HG03045 (cell line): ENCODE measurements at regions not wholly inside any gene's neighbourhood (a gene's known extent, or its start where the extent isn't known, plus 50 kb on each side); places are given as distances from the start of the nearest gene placed in this dataset.

Experiments used
- ATAC-seq: cut with Tn5 transposase; IDR thresholded peaks from one replicate; pipeline ENCODE4 v1.9.1; 2021; ENCODE audit warnings: mild to moderate bottlenecking, moderate library complexity; ENCODE audit not compliant: unreplicated experiment

- ATAC-seq, result no peak
These were observed 73.8 kb upstream of the HAAO start for GRCh38 chr2:42865884-42866881.

GRCh38 chr2:42864641-42865280 lies 72.4 kb upstream of the HAAO start:
- ATAC-seq, result no peak

DNA sequence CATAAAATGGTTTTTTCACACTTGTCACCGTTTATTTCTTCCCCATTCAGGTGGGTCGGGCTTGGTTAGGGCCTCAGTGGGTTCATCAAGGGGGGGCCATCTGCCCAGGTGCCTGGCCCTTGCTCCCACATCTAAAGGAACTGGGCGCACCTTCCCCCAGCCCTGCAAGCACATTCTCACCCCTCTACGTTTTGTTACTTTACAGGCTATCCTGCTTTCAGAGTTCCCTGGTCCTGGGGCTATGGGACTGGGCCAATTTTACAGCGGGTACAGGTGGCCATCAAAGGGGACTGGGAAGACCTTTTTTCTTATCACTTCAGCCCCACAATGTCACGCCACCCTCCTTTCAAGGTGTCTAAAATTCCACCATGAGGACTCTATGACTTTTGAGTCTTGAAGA lies 71.8 kb upstream of the HAAO start:
- no peak for ATAC-seq

DNA sequence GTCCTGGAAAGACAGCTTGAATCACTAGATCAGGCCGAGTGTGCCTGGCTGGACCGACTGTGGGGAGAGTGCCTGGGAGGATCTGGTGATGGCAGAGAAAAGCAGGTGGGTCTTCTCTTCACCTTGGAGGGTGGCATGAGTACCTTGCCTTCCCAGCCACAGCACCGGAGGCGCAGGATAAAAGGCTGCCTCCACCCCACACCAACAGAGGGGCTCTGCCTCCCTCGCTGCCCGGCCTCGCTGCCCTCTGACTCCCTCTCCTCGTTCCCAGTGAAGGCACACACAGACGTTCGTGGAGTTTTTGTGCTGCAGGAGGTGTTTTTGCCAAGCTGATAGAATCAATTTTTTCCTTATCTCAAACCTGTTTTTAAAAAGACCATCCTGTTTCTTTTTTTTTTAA lies 71.4 kb upstream of the HAAO start:
- no peak for ATAC-seq

GRCh38 chr2:42863320-42863719 lies 70.9 kb upstream of the HAAO start:
- ATAC-seq, result no peak

- ATAC-seq, result no peak
These were observed 70.3 kb upstream of the HAAO start for GRCh38 chr2:42862669-42863185.

DNA sequence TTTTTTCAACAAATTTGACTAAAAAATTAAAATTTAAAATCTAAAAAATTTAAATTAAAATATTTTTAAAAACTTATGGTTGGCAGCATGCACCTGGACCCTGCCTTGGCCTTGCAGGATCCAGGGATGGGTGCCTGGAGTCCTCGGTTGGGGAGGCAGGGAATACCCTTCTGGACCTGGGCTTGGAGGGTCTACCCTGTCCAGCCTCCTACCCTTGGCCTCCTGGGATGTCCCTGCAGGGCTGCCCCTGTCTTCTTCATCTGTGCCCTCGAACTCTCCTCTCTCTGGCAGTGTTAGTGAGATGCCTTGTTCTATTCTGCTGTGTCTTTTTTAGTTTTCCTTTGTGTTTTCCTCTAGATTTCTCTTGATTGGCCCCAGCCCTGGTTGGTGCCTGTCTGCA lies 68.9 kb upstream of the HAAO start:
- no peak for ATAC-seq

DNA sequence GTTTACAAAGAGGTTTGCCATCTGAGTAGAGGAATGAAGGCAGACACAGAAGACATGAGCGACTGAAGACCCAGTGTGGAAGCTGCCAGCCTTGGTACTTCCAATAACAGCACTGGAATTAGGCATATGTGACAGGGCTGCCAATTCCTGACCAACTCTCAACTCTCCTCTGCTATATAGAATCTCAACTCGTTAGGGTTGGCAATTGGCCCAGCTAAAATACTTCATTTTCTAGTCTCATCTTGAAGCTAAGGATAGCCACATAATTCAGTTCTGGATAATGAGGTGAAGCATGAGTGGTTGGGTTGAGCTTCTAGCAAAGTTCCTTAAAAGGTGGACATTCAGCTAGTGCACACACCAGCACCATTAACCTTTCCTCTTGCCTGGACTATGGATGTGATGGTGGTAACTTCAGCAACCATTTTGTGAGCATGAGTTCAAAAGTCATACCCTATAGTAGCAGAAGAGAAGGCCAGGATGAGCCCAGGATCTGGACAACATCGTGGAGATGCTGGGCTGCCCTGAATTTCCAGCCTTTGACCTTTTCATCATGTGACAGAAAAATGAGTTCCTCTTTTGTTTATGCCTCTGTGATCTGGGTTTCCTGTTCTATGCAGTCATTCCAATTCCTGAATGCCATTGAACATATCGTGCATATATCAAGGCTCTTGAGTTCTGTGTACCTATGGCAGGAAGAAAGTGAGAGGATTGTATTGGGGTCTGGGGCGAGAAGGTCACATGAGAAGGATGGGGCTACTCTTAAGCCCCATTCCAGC lies 68.1 kb upstream of the HAAO start:
- ATAC-seq, result no peak

GRCh38 chr2:42859791-42860190 lies 67.4 kb upstream of the HAAO start:
- no peak for ATAC-seq

- no peak for ATAC-seq
These were observed 66.7 kb upstream of the HAAO start for GRCh38 chr2:42859006-42859552.

GRCh38 chr2:42858140-42859005 lies 66.0 kb upstream of the HAAO start:
- ATAC-seq, result no peak

- no peak for ATAC-seq
These were observed 64.7 kb upstream of the HAAO start for GRCh38 chr2:42856891-42857632.

- no peak for ATAC-seq
These were observed 63.9 kb upstream of the HAAO start for GRCh38 chr2:42856106-42856860.

DNA sequence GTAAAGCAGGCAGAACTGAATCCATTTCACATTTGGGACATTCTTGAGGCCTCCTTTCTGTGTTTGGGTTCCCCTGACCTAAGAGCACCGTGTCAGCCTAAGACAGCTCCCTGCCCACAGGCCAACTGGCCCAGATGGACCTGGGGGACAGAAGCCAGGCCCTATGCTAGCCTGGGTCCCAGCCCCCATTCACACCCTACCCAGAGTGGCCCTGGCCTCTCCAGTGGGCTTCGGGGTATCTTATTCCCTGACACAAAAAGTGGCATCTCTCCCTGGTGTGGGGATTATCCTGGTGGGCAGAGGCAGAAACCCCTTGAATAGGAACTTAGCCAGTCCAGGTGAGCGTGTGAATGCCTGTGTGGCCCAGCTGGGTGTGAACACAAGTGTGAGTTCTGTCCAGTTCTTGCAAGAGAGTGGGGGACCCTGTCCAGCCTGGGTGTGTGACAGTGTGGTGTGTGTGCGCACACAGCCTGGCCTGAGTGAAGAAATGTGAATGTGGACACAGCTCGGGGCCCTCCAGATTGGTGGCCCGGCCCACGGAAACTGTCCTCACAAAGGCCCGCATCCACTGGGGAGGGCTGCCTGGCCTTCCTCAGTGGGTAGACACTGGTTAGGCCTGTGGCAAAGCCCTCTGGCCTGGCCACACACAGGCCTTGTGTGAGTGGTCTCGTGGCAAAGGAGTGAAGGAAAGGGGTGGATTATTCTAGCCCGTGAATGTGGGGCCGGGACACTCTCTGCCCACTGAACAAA lies 63.0 kb upstream of the HAAO start:
- ATAC-seq, result no peak

- no peak for ATAC-seq
These were observed 61.9 kb upstream of the HAAO start for GRCh38 chr2:42854207-42854818.

GRCh38 chr2:42853549-42854206 lies 61.3 kb upstream of the HAAO start:
- ATAC-seq, result no peak

GRCh38 chr2:42852798-42853197 lies 60.4 kb upstream of the HAAO start:
- no peak for ATAC-seq
